GM23338 (cell line): ENCODE measurements at regions not wholly inside any gene's neighbourhood (a gene's known extent, or its start where the extent isn't known, plus 50 kb on each side); places are given as distances from the start of the nearest gene placed in this dataset.

Experiments
- ATAC-seq: fragments of 200-7000 bp; cut with Tn5 transposase; 3 replicates; pipeline ENCODE4 v1.9.1; 2020
- DNase-seq: peaks from one replicate; pipeline ENCODE4 v3.0.0-alpha.2; 2015; ENCODE audit warnings: low spot score
- H2AFZ ChIP-seq: fragments of 200-600 bp; sonication (generic); 2 replicates; pipeline ENCODE4 v1.8.0; 2016; ENCODE audit warnings: antibody characterized with exemption, mild to moderate bottlenecking, moderate library complexity
- H3F3A ChIP-seq: fragments of 200-600 bp; sonication (generic); replicated peaks from 2 replicates; pipeline ENCODE4 v1.8.0; 2017; ENCODE audit warnings: antibody characterized with exemption, mixed run types, low read depth
- H3K27ac ChIP-seq: fragments of 200-600 bp; sonication (generic); 2 replicates; pipeline ENCODE4 v1.6.1; 2016; ENCODE audit warnings: low read depth
- H3K27me3 ChIP-seq: fragments of 200-600 bp; sonication (generic); 2 replicates; pipeline ENCODE4 v1.8.0; 2016; ENCODE audit warnings: mild to moderate bottlenecking, mixed run types, moderate library complexity; ENCODE audit not compliant: insufficient read depth
- H3K36me3 ChIP-seq: fragments of 200-600 bp; sonication (generic); 2 replicates; pipeline ENCODE4 v1.8.0; 2016; ENCODE audit warnings: mild to moderate bottlenecking; ENCODE audit not compliant: insufficient read depth
- H3K4me1 ChIP-seq: fragments of 200-600 bp; sonication (generic); 2 replicates; pipeline ENCODE4 v1.8.0; 2016; ENCODE audit warnings: mild to moderate bottlenecking, moderate library complexity; ENCODE audit not compliant: insufficient read depth
- H3K4me2 ChIP-seq: fragments of 200-600 bp; sonication (generic); 2 replicates; pipeline ENCODE4 v1.7.1; 2017; ENCODE audit warnings: mixed run types
- H3K4me3 ChIP-seq: fragments of 200-600 bp; sonication (generic); 2 replicates; pipeline ENCODE4 v1.6.1; 2016; ENCODE audit warnings: mixed run types
- H3K79me2 ChIP-seq: fragments of 200-600 bp; sonication (generic); replicated peaks from 2 replicates; pipeline ENCODE4 v1.8.0; 2017; ENCODE audit warnings: mild to moderate bottlenecking; ENCODE audit not compliant: insufficient read depth
- H3K9me2 ChIP-seq: fragments of 200-600 bp; sonication (generic); 2 replicates; pipeline ENCODE4 v1.8.0; 2017; ENCODE audit not compliant: insufficient read depth
- H4K20me1 ChIP-seq: fragments of 200-600 bp; sonication (generic); replicated peaks from 2 replicates; pipeline ENCODE4 v1.8.0; 2017; ENCODE audit warnings: mild to moderate bottlenecking; ENCODE audit not compliant: insufficient read depth
- H3K27ac Mint-ChIP-seq: 2 replicates; pipeline ENCODE4 v1.8.0; 2020; ENCODE audit warnings: inconsistent platforms, mild to moderate bottlenecking, moderate library complexity, mixed read lengths
- H3K27me3 Mint-ChIP-seq: 3 replicates; pipeline ENCODE4 v1.8.0; 2022; ENCODE audit warnings: low read depth, mild to moderate bottlenecking, moderate library complexity, mixed read lengths, inconsistent platforms; ENCODE audit not compliant: insufficient read depth, poor library complexity
- H3K36me3 Mint-ChIP-seq: 3 replicates; pipeline ENCODE4 v1.8.0; 2021; ENCODE audit warnings: low read depth, mild to moderate bottlenecking, inconsistent platforms, moderate library complexity, mixed read lengths
- H3K4me1 Mint-ChIP-seq: 3 replicates; pipeline ENCODE4 v1.8.0; 2020; ENCODE audit warnings: mild to moderate bottlenecking, inconsistent platforms, mixed read lengths
- H3K4me3 Mint-ChIP-seq: 3 replicates; pipeline ENCODE4 v1.8.0; 2021; ENCODE audit warnings: moderate library complexity, mild to moderate bottlenecking, inconsistent platforms, mixed read lengths
- H3K9me3 Mint-ChIP-seq: 3 replicates; pipeline ENCODE4 v1.8.0; 2020; ENCODE audit warnings: moderate library complexity, mild to moderate bottlenecking, inconsistent platforms, mixed read lengths
- CREB1 ChIP-seq: fragments of 250-450 bp; sonication (Bioruptor Pico); IDR thresholded peaks from 2 replicates; pipeline ENCODE4 v1.5.0; 2020; ENCODE audit warnings: low read depth, mild to moderate bottlenecking, moderate library complexity
- EZH2 ChIP-seq: fragments of 200-600 bp; sonication (generic); IDR thresholded peaks from one replicate; pipeline ENCODE4 v1.8.0; 2017; ENCODE audit warnings: antibody characterized with exemption, mild to moderate bottlenecking, low read depth; ENCODE audit not compliant: unreplicated experiment
- EZH2phosphoT487 ChIP-seq: fragments of 200-600 bp; sonication (generic); IDR thresholded peaks from one replicate; pipeline ENCODE4 v1.8.1; 2018; ENCODE audit warnings: antibody characterized with exemption; ENCODE audit not compliant: unreplicated experiment
- JUNB ChIP-seq: IDR thresholded peaks from one replicate; pipeline ENCODE4 v1.6.1; 2016; ENCODE audit warnings: antibody characterized with exemption; ENCODE audit not compliant: unreplicated experiment
- NANOG ChIP-seq: IDR thresholded peaks from 2 replicates; pipeline ENCODE4 v1.6.1; 2016; ENCODE audit warnings: antibody characterized with exemption, borderline replicate concordance
- POLR2AphosphoS5 ChIP-seq: IDR thresholded peaks from 2 replicates; pipeline ENCODE4 v1.6.1; 2016; ENCODE audit warnings: antibody characterized with exemption, low read depth
- STAT1 ChIP-seq: IDR thresholded peaks from one replicate; pipeline ENCODE4 v1.6.1; 2016; ENCODE audit warnings: antibody characterized with exemption; ENCODE audit not compliant: unreplicated experiment
- ZNF114 ChIP-seq: fragments of 250-450 bp; sonication (Bioruptor Pico); IDR thresholded peaks from 2 replicates; pipeline ENCODE4 v1.5.0; 2020; ENCODE audit warnings: mild to moderate bottlenecking, moderate library complexity
- ZNF331 ChIP-seq: fragments of 250-450 bp; sonication (Bioruptor Pico); IDR thresholded peaks from 2 replicates; pipeline ENCODE4 v1.5.0; 2020; ENCODE audit warnings: low read depth, mild to moderate bottlenecking, moderate library complexity
- TF ChIP-seq, protein P1 (sequence below): IDR thresholded peaks from one replicate; pipeline ENCODE4 v1.6.1; 2018; ENCODE audit warnings: antibody characterized with exemption; ENCODE audit not compliant: unreplicated experiment
- TF ChIP-seq, protein P2 (sequence below), 2 experiments: fragments of 200-600 bp in 1 of 2; sonication (generic) in 1 of 2; conservative IDR thresholded peaks; 2 replicates each; pipeline versions ENCODE4 v1.5.1 to v1.6.1; 2016 to 2017; ENCODE audit warnings: antibody characterized with exemption in 2 of 2, low read depth in 2 of 2, mild to moderate bottlenecking in 2 of 2, moderate library complexity in 1 of 2
- TF ChIP-seq, protein P3 (sequence below): fragments of 250-450 bp; sonication (Bioruptor Pico); IDR thresholded peaks from 2 replicates; pipeline ENCODE4 v1.5.0; 2020; ENCODE audit warnings: mild to moderate bottlenecking, moderate library complexity
- TF ChIP-seq, protein P4 (sequence below): IDR thresholded peaks from 2 replicates; pipeline ENCODE4 v1.6.1; 2016; ENCODE audit warnings: antibody characterized with exemption

DNA sequence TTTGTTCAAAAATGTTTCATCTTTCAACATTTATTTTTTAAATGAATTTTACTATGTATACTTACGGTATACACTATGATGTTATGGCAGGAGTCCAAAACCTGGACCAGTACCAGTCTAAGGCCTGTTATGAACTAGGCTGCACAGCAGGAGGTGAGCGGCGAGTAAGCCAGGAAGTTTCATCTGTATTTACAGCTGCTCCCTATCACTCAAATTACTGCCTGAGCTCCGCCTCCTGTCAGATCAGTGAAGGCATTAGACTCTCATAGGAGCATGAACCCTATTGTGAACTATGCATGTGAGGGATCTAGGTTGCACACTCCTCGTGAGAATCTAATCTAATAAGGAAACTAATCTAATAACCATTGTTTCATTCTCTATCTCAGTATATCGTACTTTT, 715.5 kb upstream of the PTPRD start:
- H3K4me1 Mint-ChIP-seq = no peaks in the 10 kb centered on the region
- H3F3A ChIP-seq = no peaks in the 10 kb centered on the region

More for the DNA sequence above, 715.5 kb upstream of the PTPRD start:
- no peaks in the 10 kb centered on the region for H3K9me2 ChIP-seq
- H3K36me3 Mint-ChIP-seq = peaks cover 7% of the 10 kb centered on the region; the same call in 1 of the 3 replicates
- no peak for DNase-seq
- H3K27me3 ChIP-seq = no peaks in the 10 kb centered on the region
- H3K79me2 ChIP-seq = no peaks in the 10 kb centered on the region
- peaks cover 16% of the 10 kb centered on the region; the same call in 2 of the 3 replicates for H3K9me3 Mint-ChIP-seq
- no peak overlapping the region for H3K27ac ChIP-seq
- H3K27ac Mint-ChIP-seq = no peak overlapping the region
- no peak for ATAC-seq
- TF ChIP-seq, protein P1, sequence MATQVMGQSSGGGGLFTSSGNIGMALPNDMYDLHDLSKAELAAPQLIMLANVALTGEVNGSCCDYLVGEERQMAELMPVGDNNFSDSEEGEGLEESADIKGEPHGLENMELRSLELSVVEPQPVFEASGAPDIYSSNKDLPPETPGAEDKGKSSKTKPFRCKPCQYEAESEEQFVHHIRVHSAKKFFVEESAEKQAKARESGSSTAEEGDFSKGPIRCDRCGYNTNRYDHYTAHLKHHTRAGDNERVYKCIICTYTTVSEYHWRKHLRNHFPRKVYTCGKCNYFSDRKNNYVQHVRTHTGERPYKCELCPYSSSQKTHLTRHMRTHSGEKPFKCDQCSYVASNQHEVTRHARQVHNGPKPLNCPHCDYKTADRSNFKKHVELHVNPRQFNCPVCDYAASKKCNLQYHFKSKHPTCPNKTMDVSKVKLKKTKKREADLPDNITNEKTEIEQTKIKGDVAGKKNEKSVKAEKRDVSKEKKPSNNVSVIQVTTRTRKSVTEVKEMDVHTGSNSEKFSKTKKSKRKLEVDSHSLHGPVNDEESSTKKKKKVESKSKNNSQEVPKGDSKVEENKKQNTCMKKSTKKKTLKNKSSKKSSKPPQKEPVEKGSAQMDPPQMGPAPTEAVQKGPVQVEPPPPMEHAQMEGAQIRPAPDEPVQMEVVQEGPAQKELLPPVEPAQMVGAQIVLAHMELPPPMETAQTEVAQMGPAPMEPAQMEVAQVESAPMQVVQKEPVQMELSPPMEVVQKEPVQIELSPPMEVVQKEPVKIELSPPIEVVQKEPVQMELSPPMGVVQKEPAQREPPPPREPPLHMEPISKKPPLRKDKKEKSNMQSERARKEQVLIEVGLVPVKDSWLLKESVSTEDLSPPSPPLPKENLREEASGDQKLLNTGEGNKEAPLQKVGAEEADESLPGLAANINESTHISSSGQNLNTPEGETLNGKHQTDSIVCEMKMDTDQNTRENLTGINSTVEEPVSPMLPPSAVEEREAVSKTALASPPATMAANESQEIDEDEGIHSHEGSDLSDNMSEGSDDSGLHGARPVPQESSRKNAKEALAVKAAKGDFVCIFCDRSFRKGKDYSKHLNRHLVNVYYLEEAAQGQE = no peak
- TF ChIP-seq, protein P2, sequence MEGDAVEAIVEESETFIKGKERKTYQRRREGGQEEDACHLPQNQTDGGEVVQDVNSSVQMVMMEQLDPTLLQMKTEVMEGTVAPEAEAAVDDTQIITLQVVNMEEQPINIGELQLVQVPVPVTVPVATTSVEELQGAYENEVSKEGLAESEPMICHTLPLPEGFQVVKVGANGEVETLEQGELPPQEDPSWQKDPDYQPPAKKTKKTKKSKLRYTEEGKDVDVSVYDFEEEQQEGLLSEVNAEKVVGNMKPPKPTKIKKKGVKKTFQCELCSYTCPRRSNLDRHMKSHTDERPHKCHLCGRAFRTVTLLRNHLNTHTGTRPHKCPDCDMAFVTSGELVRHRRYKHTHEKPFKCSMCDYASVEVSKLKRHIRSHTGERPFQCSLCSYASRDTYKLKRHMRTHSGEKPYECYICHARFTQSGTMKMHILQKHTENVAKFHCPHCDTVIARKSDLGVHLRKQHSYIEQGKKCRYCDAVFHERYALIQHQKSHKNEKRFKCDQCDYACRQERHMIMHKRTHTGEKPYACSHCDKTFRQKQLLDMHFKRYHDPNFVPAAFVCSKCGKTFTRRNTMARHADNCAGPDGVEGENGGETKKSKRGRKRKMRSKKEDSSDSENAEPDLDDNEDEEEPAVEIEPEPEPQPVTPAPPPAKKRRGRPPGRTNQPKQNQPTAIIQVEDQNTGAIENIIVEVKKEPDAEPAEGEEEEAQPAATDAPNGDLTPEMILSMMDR (conservative IDR thresholded peaks at IDR 0.05; ENCODE audit: low read depth in 2 of 2) = no peak
- TF ChIP-seq NANOG (no peak), ZNF331 (no peak), JUNB (no peak), POLR2AphosphoS5 (no peak), EZH2phosphoT487 (no peak), CREB1 (CRISPR knock-in tag) (no peak), EZH2 (no peak), ZNF114 (no peak), STAT1 (no peak)
- TF ChIP-seq, protein P3, sequence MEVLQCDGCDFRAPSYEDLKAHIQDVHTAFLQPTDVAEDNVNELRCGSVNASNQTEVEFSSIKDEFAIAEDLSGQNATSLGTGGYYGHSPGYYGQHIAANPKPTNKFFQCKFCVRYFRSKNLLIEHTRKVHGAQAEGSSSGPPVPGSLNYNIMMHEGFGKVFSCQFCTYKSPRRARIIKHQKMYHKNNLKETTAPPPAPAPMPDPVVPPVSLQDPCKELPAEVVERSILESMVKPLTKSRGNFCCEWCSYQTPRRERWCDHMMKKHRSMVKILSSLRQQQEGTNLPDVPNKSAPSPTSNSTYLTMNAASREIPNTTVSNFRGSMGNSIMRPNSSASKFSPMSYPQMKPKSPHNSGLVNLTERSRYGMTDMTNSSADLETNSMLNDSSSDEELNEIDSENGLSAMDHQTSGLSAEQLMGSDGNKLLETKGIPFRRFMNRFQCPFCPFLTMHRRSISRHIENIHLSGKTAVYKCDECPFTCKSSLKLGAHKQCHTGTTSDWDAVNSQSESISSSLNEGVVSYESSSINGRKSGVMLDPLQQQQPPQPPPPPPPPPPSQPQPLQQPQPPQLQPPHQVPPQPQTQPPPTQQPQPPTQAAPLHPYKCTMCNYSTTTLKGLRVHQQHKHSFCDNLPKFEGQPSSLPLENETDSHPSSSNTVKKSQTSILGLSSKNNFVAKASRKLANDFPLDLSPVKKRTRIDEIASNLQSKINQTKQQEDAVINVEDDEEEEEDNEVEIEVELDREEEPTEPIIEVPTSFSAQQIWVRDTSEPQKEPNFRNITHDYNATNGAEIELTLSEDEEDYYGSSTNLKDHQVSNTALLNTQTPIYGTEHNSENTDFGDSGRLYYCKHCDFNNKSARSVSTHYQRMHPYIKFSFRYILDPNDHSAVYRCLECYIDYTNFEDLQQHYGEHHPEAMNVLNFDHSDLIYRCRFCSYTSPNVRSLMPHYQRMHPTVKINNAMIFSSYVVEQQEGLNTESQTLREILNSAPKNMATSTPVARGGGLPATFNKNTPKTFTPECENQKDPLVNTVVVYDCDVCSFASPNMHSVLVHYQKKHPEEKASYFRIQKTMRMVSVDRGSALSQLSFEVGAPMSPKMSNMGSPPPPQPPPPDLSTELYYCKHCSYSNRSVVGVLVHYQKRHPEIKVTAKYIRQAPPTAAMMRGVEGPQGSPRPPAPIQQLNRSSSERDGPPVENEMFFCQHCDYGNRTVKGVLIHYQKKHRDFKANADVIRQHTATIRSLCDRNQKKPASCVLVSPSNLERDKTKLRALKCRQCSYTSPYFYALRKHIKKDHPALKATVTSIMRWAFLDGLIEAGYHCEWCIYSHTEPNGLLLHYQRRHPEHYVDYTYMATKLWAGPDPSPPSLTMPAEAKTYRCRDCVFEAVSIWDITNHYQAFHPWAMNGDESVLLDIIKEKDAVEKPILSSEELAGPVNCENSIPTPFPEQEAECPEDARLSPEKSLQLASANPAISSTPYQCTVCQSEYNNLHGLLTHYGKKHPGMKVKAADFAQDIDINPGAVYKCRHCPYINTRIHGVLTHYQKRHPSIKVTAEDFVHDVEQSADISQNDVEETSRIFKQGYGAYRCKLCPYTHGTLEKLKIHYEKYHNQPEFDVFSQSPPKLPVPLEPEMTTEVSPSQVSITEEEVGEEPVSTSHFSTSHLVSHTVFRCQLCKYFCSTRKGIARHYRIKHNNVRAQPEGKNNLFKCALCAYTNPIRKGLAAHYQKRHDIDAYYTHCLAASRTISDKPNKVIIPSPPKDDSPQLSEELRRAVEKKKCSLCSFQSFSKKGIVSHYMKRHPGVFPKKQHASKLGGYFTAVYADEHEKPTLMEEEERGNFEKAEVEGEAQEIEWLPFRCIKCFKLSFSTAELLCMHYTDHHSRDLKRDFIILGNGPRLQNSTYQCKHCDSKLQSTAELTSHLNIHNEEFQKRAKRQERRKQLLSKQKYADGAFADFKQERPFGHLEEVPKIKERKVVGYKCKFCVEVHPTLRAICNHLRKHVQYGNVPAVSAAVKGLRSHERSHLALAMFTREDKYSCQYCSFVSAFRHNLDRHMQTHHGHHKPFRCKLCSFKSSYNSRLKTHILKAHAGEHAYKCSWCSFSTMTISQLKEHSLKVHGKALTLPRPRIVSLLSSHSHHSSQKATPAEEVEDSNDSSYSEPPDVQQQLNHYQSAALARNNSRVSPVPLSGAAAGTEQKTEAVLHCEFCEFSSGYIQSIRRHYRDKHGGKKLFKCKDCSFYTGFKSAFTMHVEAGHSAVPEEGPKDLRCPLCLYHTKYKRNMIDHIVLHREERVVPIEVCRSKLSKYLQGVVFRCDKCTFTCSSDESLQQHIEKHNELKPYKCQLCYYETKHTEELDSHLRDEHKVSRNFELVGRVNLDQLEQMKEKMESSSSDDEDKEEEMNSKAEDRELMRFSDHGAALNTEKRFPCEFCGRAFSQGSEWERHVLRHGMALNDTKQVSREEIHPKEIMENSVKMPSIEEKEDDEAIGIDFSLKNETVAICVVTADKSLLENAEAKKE (CRISPR knock-in tag) = no peak
- TF ChIP-seq, protein P4, sequence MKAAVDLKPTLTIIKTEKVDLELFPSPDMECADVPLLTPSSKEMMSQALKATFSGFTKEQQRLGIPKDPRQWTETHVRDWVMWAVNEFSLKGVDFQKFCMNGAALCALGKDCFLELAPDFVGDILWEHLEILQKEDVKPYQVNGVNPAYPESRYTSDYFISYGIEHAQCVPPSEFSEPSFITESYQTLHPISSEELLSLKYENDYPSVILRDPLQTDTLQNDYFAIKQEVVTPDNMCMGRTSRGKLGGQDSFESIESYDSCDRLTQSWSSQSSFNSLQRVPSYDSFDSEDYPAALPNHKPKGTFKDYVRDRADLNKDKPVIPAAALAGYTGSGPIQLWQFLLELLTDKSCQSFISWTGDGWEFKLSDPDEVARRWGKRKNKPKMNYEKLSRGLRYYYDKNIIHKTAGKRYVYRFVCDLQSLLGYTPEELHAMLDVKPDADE = no peak
- no peaks in the 10 kb centered on the region for H4K20me1 ChIP-seq
- H3K27me3 Mint-ChIP-seq = no peaks in the 10 kb centered on the region
- no peak overlapping the region for H3K4me2 ChIP-seq
- no peak overlapping the region for H3K4me3 ChIP-seq
- H3K4me3 Mint-ChIP-seq = no peak overlapping the region
- H2AFZ ChIP-seq = no peak overlapping the region
- H3K4me1 ChIP-seq = no peaks in the 10 kb centered on the region
- H3K36me3 ChIP-seq = no peaks in the 10 kb centered on the region
